Keratinocyte (primary cell): ENCODE measurements at regions not wholly inside any gene's neighbourhood (a gene's known extent, or its start where the extent isn't known, plus 50 kb on each side); places are given as distances from the start of the nearest gene placed in this dataset.

Experiments used
- DNase-seq: peaks from one replicate; pipeline ENCODE4 v3.0.0-alpha.2; 2011; ENCODE audit warnings: low read depth, missing footprints, low spot score
- FAIRE-seq: peaks from 2 replicates; lab custom pipeline; 2011; peaks lifted over from hg19 to GRCh38; lab: Jason Lieb, UNC
- H2AFZ ChIP-seq: 2 replicates; pipeline ENCODE4 v1.6.0; 2012; ENCODE audit warnings: low read length, control low read depth, inconsistent platforms; ENCODE audit not compliant: control insufficient read depth
- H3K27ac ChIP-seq: 2 replicates; pipeline ENCODE4 v1.5.1; 2011; ENCODE audit warnings: low read length; ENCODE audit not compliant: control insufficient read depth, insufficient read depth
- H3K27me3 ChIP-seq: 3 replicates; pipeline ENCODE4 v1.6.0; 2011; ENCODE audit warnings: low read length; ENCODE audit not compliant: control insufficient read depth, insufficient read depth; ENCODE audit errors: extremely low read depth
- H3K36me3 ChIP-seq, 2 experiments: 2 replicates in 1 of 2; 3 replicates in 1 of 2; pipeline ENCODE4 v1.5.1; 2011; ENCODE audit warnings: low read length in 2 of 2, mild to moderate bottlenecking in 1 of 2; ENCODE audit not compliant: control insufficient read depth in 2 of 2, insufficient read depth in 2 of 2; ENCODE audit errors: extremely low read depth in 1 of 2
- H3K4me1 ChIP-seq: 3 replicates; pipeline ENCODE4 v1.5.1; 2011; ENCODE audit warnings: low read length; ENCODE audit not compliant: control insufficient read depth, insufficient read depth; ENCODE audit errors: extremely low read depth
- H3K4me2 ChIP-seq: 3 replicates; pipeline ENCODE4 v1.6.0; 2011; ENCODE audit warnings: low read depth, low read length; ENCODE audit not compliant: control insufficient read depth, insufficient read depth; ENCODE audit errors: extremely low read depth
- H3K4me3 ChIP-seq, 3 experiments: fragments of 200-600 bp in 1 of 3; sonication (generic) in 1 of 3; 2 replicates in 2 of 3; 3 replicates in 1 of 3; pipeline ENCODE4 v1.5.1; 2011 to 2016; ENCODE audit warnings: low read length in 3 of 3, mild to moderate bottlenecking in 3 of 3, control low read depth in 2 of 3, inconsistent platforms in 1 of 3, low read depth in 1 of 3, mixed read lengths in 1 of 3, mixed run types in 1 of 3, moderate library complexity in 1 of 3; ENCODE audit not compliant: control insufficient read depth in 2 of 3, insufficient read depth in 2 of 3; ENCODE audit errors: extremely low read depth in 1 of 3
- H3K79me2 ChIP-seq: 2 replicates; pipeline ENCODE4 v1.6.0; 2012; ENCODE audit warnings: low read length; ENCODE audit not compliant: control insufficient read depth, insufficient read depth
- H3K9ac ChIP-seq: 3 replicates; pipeline ENCODE4 v1.6.0; 2011; ENCODE audit warnings: low read length; ENCODE audit not compliant: control insufficient read depth, insufficient read depth; ENCODE audit errors: extremely low read depth
- H3K9me1 ChIP-seq: 3 replicates; pipeline ENCODE4 v1.6.0; 2011; ENCODE audit warnings: low read length; ENCODE audit not compliant: control insufficient read depth, insufficient read depth; ENCODE audit errors: extremely low read depth
- H3K9me3 ChIP-seq: 2 replicates; pipeline ENCODE4 v1.5.1; 2012; ENCODE audit warnings: low read depth, low read length; ENCODE audit not compliant: control insufficient read depth
- H4K20me1 ChIP-seq: 3 replicates; pipeline ENCODE4 v1.6.0; 2011; ENCODE audit warnings: low read length; ENCODE audit not compliant: control insufficient read depth, insufficient read depth; ENCODE audit errors: extremely low read depth
- EZH2 ChIP-seq: IDR thresholded peaks from one replicate; pipeline ENCODE4 v1.6.1; 2012; ENCODE audit warnings: inconsistent platforms, mild to moderate bottlenecking, low read length, moderate library complexity
- dilution Hi-C: fragments of 300-500 bp; cut with MboI; formaldehyde crosslinking; loops from one replicate; pipeline ENCODE4 v1.7.0; 2020; ENCODE audit warnings: low sequenced_read_pairs; ENCODE audit not compliant: extremely low pct_ligation_motif_present
- TF ChIP-seq, protein P1 (sequence below), 3 experiments: IDR thresholded peaks in 1 of 3; conservative IDR thresholded peaks in 1 of 3; optimal IDR thresholded peaks in 1 of 3; 2 replicates in 2 of 3; 3 replicates in 1 of 3; pipeline versions ENCODE3 to v1.5.1; 2011; ENCODE audit warnings: low read length in 3 of 3, mild to moderate bottlenecking in 3 of 3, moderate library complexity in 2 of 3, control low read depth in 1 of 3, inconsistent platforms in 1 of 3; ENCODE audit not compliant: insufficient read depth in 2 of 3; ENCODE audit errors: extremely low read depth in 1 of 3

DNA sequence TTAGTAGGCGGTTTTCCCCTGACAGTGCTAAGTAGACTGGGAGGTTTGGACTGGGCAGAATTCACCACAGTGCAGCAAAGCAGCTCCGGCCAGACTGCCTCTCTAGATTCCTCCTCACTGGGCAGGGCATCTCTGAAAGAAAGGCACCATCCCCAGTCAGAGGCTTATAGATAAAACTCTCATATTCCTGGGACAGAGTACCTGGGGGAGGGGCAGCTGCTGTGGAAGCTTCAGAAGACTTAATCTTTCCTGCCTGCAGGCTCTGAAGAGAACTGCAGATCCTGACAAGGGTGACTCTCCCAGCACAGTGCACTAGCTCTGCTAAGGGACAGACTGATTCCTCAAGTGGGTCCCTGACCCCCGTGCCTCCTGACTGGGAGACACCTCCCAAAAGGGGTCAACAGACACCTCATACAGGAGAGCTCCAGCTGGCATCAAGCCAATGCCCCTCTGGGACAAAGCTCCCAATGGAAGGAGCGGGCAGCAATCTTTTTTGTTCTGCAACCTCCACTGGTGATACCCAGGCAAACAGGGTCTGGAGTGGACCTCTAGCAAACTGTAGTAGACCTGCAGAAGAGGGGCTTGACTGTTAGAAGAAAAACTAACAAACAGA, 266.8 kb upstream of the CRIM1 start:
- Histone ChIP-seq H3K79me2 (no peaks in the 10 kb centered on the region), H3K9ac (no peak overlapping the region), H3K36me3 (no peaks in the 10 kb centered on the region), H2AFZ (no peak overlapping the region), H3K9me3 (no peaks in the 10 kb centered on the region), H3K4me1 (no peaks in the 10 kb centered on the region), H3K27me3 (no peaks in the 10 kb centered on the region), H3K27ac (no peak overlapping the region), H3K4me2 (no peak overlapping the region), H4K20me1 (no peaks in the 10 kb centered on the region), H3K9me1 (no peaks in the 10 kb centered on the region), H3K4me3 (no peak overlapping the region)
- FAIRE-seq (no peak), DNase-seq (no peak)
- dilution Hi-C loops, result no loop called here
- TF ChIP-seq, protein P1, sequence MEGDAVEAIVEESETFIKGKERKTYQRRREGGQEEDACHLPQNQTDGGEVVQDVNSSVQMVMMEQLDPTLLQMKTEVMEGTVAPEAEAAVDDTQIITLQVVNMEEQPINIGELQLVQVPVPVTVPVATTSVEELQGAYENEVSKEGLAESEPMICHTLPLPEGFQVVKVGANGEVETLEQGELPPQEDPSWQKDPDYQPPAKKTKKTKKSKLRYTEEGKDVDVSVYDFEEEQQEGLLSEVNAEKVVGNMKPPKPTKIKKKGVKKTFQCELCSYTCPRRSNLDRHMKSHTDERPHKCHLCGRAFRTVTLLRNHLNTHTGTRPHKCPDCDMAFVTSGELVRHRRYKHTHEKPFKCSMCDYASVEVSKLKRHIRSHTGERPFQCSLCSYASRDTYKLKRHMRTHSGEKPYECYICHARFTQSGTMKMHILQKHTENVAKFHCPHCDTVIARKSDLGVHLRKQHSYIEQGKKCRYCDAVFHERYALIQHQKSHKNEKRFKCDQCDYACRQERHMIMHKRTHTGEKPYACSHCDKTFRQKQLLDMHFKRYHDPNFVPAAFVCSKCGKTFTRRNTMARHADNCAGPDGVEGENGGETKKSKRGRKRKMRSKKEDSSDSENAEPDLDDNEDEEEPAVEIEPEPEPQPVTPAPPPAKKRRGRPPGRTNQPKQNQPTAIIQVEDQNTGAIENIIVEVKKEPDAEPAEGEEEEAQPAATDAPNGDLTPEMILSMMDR (optimal IDR thresholded peaks at IDR 0.05 in 1 of 3, IDR thresholded peaks at IDR 0.05 in 1 of 3, conservative IDR thresholded peaks at IDR 0.05 in 1 of 3; ENCODE audit: extremely low read depth in 1 of 3, insufficient read depth in 2 of 3, low read length in 3 of 3), result no peak
- TF ChIP-seq EZH2, result no peak

DNA sequence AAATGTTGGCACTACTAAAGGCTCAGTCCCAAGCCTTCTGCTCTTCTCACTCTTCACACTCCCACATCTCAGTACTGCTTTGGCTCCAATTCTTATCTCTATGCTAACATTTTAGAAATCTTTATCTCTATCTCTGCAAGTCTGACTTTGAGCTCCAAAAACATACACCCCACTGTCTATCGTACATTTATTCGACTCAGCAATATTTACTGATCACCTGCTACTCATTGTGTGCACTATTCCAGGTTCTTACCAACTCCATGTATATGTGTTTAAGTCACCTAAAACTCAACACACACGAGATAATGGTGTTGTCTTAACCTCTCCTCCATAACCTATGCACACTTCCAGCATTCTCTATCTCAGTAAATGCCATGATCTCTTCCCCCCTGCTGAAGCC, 268.2 kb upstream of the CRIM1 start:
- Histone ChIP-seq H3K4me3 (no peak overlapping the region), H3K27ac (no peak overlapping the region), H2AFZ (no peak overlapping the region), H3K9me3 (no peaks in the 10 kb centered on the region), H3K79me2 (no peaks in the 10 kb centered on the region), H4K20me1 (no peaks in the 10 kb centered on the region), H3K4me2 (no peak overlapping the region), H3K36me3 (no peaks in the 10 kb centered on the region), H3K4me1 (no peaks in the 10 kb centered on the region), H3K9ac (no peak overlapping the region), H3K9me1 (no peaks in the 10 kb centered on the region), H3K27me3 (no peaks in the 10 kb centered on the region)
- FAIRE-seq, result no peak
- TF ChIP-seq, protein P1 (optimal IDR thresholded peaks at IDR 0.05 in 1 of 3, IDR thresholded peaks at IDR 0.05 in 1 of 3, conservative IDR thresholded peaks at IDR 0.05 in 1 of 3; ENCODE audit: extremely low read depth in 1 of 3, insufficient read depth in 2 of 3, low read length in 3 of 3), result no peak
- TF ChIP-seq EZH2, result no peak
- DNase-seq, result no peak
- dilution Hi-C loops, result no loop called here
